ENCODE measurements at regions not wholly inside any gene's neighbourhood (a gene's known extent, or its start where the extent isn't known, plus 50 kb on each side); places are given as distances from the start of the nearest gene placed in this dataset.

GRCh38 chr12:100733817-100734593 is 60.6 kb upstream of the ANO4 start:
- TF ChIP-seq CTCF (IDR thresholded peaks at IDR 0.05; ENCODE audit: control insufficient read depth, extremely low read depth, insufficient read depth) = peak; percentile 70
- DNase-seq (ENCODE audit: low read depth) = peak; percentile 26
- no peak overlapping the region for H3K4me3 ChIP-seq (ENCODE audit: low read depth, low read length)

GRCh38 chr12:100737168-100737567 is 57.4 kb upstream of the ANO4 start:
- TF ChIP-seq CTCF (IDR thresholded peaks at IDR 0.05; ENCODE audit: control insufficient read depth, extremely low read depth, insufficient read depth) = no peak
- no peak overlapping the region for H3K4me3 ChIP-seq (ENCODE audit: low read depth, low read length)
- no peak for DNase-seq (ENCODE audit: low read depth)

GRCh38 chr12:100738086-100738485 is 56.5 kb upstream of the ANO4 start:
- no peak for DNase-seq (ENCODE audit: low read depth)
- no peak overlapping the region for H3K4me3 ChIP-seq (ENCODE audit: low read depth, low read length)
- no peak for TF ChIP-seq CTCF (IDR thresholded peaks at IDR 0.05; ENCODE audit: control insufficient read depth, extremely low read depth, insufficient read depth)

- DNase-seq (ENCODE audit: low read depth) = peak; percentile 6
- H3K4me3 ChIP-seq (ENCODE audit: low read depth, low read length) = no peak overlapping the region
- peak; percentile 76 for TF ChIP-seq CTCF (IDR thresholded peaks at IDR 0.05; ENCODE audit: control insufficient read depth, extremely low read depth, insufficient read depth)
Observed at GRCh38 chr12:100741084-100741711, 53.4 kb upstream of the ANO4 start.

- TF ChIP-seq CTCF (IDR thresholded peaks at IDR 0.05; ENCODE audit: control insufficient read depth, extremely low read depth, insufficient read depth) = no peak
- H3K4me3 ChIP-seq (ENCODE audit: low read depth, low read length) = no peak overlapping the region
- no peak for DNase-seq (ENCODE audit: low read depth)
Observed at GRCh38 chr12:100743060-100743459, 51.5 kb upstream of the ANO4 start.

Measured in LNCaP clone FGC (cell line).